Activated CD8-positive, alpha-beta memory T cell treated with anti-CD3 and anti-CD28 coated beads for 48 hours (primary cell): ENCODE measurements at regions not wholly inside any gene's neighbourhood (a gene's known extent, or its start where the extent isn't known, plus 50 kb on each side); places are given as distances from the start of the nearest gene placed in this dataset.
"Not testable (repeated sequence)": the region's sequence is repeated elsewhere in the genome, so short reads cannot be mapped to it uniquely, and the experiment has no call there.

ENCODE experiments used
- DNase-seq, 3 experiments: peaks; one replicate each; pipeline ENCODE4 v3.0.0-alpha.2; 2020; ENCODE audit warnings: low read depth in 2 of 3, low spot score in 2 of 3

- DNase-seq = no peak
Observed at GRCh38 chr11:95444309-95445241, 213.6 kb upstream of the SESN3 start.

DNA sequence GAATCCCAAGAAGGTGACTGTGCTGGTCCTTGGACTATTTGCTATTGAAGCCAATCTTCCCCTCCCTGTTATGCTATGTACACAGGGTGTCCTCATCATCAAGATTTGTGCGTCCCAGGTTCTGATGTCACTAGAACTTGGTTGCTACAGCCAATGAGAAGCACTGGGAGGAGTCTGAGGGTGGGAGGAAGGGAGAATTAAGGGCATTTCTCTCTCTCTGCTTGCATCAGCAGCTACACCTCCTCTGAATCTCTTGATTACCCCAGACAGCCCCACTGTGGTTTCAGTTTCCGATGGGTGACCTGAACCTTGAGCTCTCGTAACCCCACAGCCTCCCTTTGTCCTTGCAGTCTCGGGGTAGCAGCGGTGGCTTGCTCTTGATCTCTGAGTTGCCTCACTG lies 212.4 kb upstream of the SESN3 start:
- no peak for DNase-seq

GRCh38 chr11:95442531-95443050 lies 211.6 kb upstream of the SESN3 start:
- DNase-seq = no peak

- no peak for DNase-seq
Observed at GRCh38 chr11:95435628-95436353, 204.8 kb upstream of the SESN3 start.

GRCh38 chr11:95435192-95435591 lies 204.2 kb upstream of the SESN3 start:
- no peak for DNase-seq

- no peak for DNase-seq
Observed at GRCh38 chr11:95434489-95435057, 203.6 kb upstream of the SESN3 start.

GRCh38 chr11:95434009-95434408 lies 203.0 kb upstream of the SESN3 start:
- no peak for DNase-seq

GRCh38 chr11:95432714-95433503 lies 201.9 kb upstream of the SESN3 start:
- DNase-seq = no peak

GRCh38 chr11:95429376-95429907 lies 198.4 kb upstream of the SESN3 start:
- DNase-seq = no peak

- DNase-seq = no peak
Observed at GRCh38 chr11:95426823-95427462, 195.9 kb upstream of the SESN3 start.

GRCh38 chr11:95419915-95420314 lies 188.9 kb upstream of the SESN3 start:
- DNase-seq = no peak

- no peak for DNase-seq
Observed at GRCh38 chr11:95418916-95419315, 187.9 kb upstream of the SESN3 start.

GRCh38 chr11:95417832-95418231 lies 186.8 kb upstream of the SESN3 start:
- no peak for DNase-seq

DNA sequence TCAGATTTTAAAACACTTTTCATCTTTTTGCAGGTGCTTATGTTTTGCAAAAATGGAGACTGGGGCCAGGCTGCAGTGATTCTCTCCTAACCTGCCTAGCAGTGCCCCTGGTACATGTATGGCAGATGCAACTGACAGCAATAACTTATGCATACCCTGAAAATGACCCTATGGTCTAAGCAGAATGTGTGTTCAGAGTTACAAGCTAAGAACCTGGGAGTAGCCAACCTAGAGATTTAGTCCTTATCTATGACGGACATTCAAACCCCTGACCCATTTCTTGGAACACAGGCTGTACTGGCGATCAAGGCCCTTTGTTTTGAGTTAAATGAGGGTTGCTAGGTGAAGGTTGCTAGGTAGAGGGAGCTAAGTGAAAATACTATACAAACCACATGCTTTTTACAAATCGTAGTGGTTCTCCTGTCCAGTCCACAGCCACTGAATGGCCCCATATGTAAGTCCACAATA lies 184.9 kb upstream of the SESN3 start:
- DNase-seq = no peak

DNA sequence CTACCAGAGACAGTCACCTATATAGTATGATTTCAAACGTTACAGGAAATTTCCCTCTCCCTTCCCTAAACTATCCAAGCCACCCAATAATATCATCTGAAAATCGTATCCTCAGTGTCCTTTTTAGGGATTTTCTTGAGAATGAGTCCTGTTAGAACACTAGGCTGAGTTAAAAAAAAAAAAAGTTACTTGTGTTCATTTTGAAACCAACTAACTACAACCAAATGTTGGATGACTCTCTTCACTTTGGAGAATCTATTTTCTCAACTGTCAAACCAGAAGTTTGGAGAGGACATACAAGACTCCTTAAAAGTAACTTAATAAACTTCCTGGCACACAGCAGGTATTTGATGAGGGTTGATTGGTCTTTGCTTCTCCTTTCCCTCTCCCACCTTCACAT lies 183.2 kb upstream of the SESN3 start:
- DNase-seq = no peak

DNA sequence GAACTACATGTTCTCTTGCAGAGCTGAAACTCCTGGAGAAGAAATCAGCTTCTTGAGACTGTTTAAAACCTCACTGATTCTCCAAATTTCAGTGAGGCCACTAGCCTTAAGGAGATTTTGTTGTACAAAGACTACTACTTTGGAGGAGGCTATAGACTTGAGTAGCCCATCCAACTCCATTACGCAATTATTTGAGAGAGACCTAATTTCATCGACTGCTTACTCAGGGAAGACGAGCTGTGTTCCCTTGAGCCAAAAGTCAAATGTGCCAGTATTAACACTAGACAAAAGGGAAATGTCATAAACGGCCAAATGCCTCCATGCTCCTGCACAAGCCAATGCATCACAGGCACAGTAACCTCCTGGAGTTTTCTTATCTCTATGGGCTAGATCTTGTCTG lies 182.8 kb upstream of the SESN3 start:
- no peak for DNase-seq

DNA sequence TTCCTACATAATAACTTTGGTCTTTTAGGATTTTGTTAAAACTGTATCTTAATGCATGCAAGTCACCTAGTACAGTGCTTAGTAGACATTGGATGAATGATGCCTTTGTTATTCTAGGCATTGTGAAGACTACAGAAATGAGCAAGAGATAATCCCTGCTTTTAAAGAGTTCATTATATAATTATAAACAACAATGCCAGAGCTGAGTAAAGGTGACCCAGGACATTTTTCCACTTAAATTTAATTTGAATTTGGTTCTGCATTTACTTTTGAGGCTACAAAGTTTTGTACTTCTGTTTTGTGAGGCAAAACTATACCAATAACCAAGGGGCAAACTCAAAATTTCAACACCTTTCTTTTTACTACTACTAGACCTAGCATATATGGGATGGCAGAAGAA lies 182.0 kb upstream of the SESN3 start:
- DNase-seq = no peak

- DNase-seq = no peak
Observed at GRCh38 chr11:95412074-95412473, 181.1 kb upstream of the SESN3 start.

GRCh38 chr11:95410707-95411106 lies 179.7 kb upstream of the SESN3 start:
- not testable (repeated sequence) for DNase-seq

DNA sequence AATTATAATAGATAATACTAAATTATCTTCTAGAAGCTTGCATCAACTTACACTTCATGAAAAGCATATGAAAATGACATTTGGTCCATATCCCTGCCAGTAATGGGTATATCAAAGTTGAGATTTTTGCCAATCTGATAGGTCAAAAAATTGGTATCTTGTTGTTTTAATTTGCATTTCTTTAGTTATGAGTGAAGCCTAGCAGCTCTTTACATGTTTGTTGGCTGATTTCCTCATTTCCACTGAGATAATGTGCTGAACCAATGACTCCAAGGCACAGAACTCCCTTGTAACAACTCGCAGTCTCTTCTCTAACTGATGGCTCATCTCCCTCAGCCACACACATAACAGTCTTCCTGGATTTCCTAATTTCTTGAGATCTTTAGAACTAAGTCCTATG lies 175.3 kb upstream of the SESN3 start:
- DNase-seq = no peak
